ENCODE measurements at regions not wholly inside any gene's neighbourhood (a gene's known extent, or its start where the extent isn't known, plus 50 kb on each side); places are given as distances from the start of the nearest gene placed in this dataset.

DNA sequence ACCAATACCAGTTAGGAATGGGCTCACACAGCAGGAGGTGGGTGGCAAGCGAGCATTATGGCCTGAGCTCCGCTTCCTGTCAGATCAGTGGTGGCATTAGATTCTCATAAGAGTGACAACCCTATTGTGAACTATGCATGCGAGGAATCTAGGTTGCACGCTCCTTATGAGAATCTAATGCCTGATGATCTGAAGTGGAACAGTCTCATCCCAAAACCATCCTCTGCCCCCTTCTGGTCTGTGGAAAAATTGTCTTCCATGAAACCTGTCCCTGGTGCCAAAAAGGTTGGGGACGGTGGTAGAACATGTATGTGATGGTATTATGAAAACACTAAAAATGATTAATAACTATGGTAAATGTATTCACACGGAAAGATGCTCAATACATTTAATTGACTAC lies 99.7 kb upstream of the HIVEP1 start:
- CTCF ChIA-PET (ENCODE audit: low intra/inter-chr PET ratio): interaction anchor here (0.6 kb wide), 1 partner anchor 100 kb away, joined by 4 read pairs; no protein-coding TSS in a partner anchor
- no peak for FAIRE-seq
- BruUV-seq (replicated peaks): no TSS peak
- no peak overlapping the region for H3K4me3 ChIP-seq
- POLR2A ChIA-PET: no interaction called here
- H2AFZ ChIP-seq (ENCODE audit: low read depth, low read length): no peak overlapping the region
- DNase-seq (ENCODE audit: extremely low read depth in 1 of 4, low spot score in 3 of 4): peak in 1 of 4 experiments; percentile 58
- peak; percentile 50 for ATAC-seq
- peaks cover 0 to 5% of the 10 kb centered on the region in 2 experiments; a peak in 2 of 5 replicates for H3K4me1 ChIP-seq (replicated peaks in 1 of 2; ENCODE audit: control insufficient read depth in 2 of 2, insufficient read depth in 2 of 2, low read length in 2 of 2)
- no peak overlapping the region for H3K4me2 ChIP-seq (ENCODE audit: insufficient read depth, low read length)
- H3K9me1 ChIP-seq (ENCODE audit: control insufficient read depth, insufficient read depth, low read length): no peaks in the 10 kb centered on the region
- in situ Hi-C loops (cut with MboI): no loop called here
- intact Hi-C loops (cut with micrococcal nuclease): loop anchor here (5.0 kb wide), 1 partner anchor 145 kb away; no protein-coding TSS in a partner anchor
- H3K9me3 ChIP-seq (replicated peaks; ENCODE audit: control insufficient read depth, insufficient read depth, low read depth, low read length): peaks cover 15% of the 10 kb centered on the region; the same call in 1 of the 2 replicates
- no peaks in the 10 kb centered on the region for H3K36me3 ChIP-seq (ENCODE audit: control insufficient read depth, insufficient read depth, low read length)
- H3K79me2 ChIP-seq (ENCODE audit: control insufficient read depth, insufficient read depth, low read length): no peaks in the 10 kb centered on the region
- no peak overlapping the region for H3K9ac ChIP-seq (ENCODE audit: insufficient read depth in 1 of 2, low read depth in 2 of 2, low read length in 2 of 2)
- no peak overlapping the region for H3K27ac ChIP-seq (ENCODE audit: extremely low read depth, low read depth, low read length)
- H4K20me1 ChIP-seq (replicated peaks; ENCODE audit: control insufficient read depth, insufficient read depth, low read length): no peaks in the 10 kb centered on the region
- 70% methylated on average over 6 of the region's 6 CpGs for WGBS (ENCODE audit: insufficient coverage, low coverage, missing lambda C conversion rate)
- no peaks in the 10 kb centered on the region for H3K27me3 ChIP-seq (ENCODE audit: control insufficient read depth in 2 of 2, insufficient read depth in 2 of 2, low read length in 2 of 2)
- TF ChIP-seq NFIC (IDR thresholded peaks at IDR 0.05) (0 out of 2 replicates have a peak, but pooled peaks have one; percentile 30), CBX5 (IDR thresholded peaks at IDR 0.05; ENCODE audit: borderline replicate concordance, low read depth) (0 out of 2 replicates have a peak, but pooled peaks have one; percentile 74), CTCF (IDR thresholded peaks at IDR 0.05 in 2 of 3, conservative IDR thresholded peaks at IDR 0.05 in 1 of 3; ENCODE audit: insufficient read depth in 2 of 3, low read depth in 1 of 3, low read length in 3 of 3) (peak in 2 of 3 experiments; percentile 26 to 30; a peak in 3 of 6 replicates), TBP (optimal IDR thresholded peaks at IDR 0.05; ENCODE audit: low read depth, low read length) (no peak), ZC3H11A (IDR thresholded peaks at IDR 0.05; ENCODE audit: low read depth, low read length) (no peak), ZNF263 (CRISPR knock-in tag; IDR thresholded peaks at IDR 0.05; ENCODE audit: borderline replicate concordance) (no peak), RAD21 (CRISPR knock-in tag; conservative IDR thresholded peaks at IDR 0.05 in 1 of 2, IDR thresholded peaks at IDR 0.05 in 1 of 2) (peak in 1 of 2 experiments; percentile 59; a peak in 2 of 4 replicates), RBBP5 (IDR thresholded peaks at IDR 0.05; ENCODE audit: borderline replicate concordance, insufficient read depth, low read length, poor library complexity, severe bottlenecking) (no peak), CC2D1A (IDR thresholded peaks at IDR 0.05) (peak; percentile 71; the same call in 1 of the 2 replicates), CBX1 (IDR thresholded peaks at IDR 0.05; ENCODE audit: low read depth) (0 out of 2 replicates have a peak, but pooled peaks have one; percentile 26), XRCC3 (IDR thresholded peaks at IDR 0.05) (0 out of 2 replicates have a peak, but pooled peaks have one; percentile 17)
- TF ChIP-seq, protein P1, sequence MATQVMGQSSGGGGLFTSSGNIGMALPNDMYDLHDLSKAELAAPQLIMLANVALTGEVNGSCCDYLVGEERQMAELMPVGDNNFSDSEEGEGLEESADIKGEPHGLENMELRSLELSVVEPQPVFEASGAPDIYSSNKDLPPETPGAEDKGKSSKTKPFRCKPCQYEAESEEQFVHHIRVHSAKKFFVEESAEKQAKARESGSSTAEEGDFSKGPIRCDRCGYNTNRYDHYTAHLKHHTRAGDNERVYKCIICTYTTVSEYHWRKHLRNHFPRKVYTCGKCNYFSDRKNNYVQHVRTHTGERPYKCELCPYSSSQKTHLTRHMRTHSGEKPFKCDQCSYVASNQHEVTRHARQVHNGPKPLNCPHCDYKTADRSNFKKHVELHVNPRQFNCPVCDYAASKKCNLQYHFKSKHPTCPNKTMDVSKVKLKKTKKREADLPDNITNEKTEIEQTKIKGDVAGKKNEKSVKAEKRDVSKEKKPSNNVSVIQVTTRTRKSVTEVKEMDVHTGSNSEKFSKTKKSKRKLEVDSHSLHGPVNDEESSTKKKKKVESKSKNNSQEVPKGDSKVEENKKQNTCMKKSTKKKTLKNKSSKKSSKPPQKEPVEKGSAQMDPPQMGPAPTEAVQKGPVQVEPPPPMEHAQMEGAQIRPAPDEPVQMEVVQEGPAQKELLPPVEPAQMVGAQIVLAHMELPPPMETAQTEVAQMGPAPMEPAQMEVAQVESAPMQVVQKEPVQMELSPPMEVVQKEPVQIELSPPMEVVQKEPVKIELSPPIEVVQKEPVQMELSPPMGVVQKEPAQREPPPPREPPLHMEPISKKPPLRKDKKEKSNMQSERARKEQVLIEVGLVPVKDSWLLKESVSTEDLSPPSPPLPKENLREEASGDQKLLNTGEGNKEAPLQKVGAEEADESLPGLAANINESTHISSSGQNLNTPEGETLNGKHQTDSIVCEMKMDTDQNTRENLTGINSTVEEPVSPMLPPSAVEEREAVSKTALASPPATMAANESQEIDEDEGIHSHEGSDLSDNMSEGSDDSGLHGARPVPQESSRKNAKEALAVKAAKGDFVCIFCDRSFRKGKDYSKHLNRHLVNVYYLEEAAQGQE (IDR thresholded peaks at IDR 0.05; ENCODE audit: borderline replicate concordance): peak; percentile 36; the same call in 1 of the 2 replicates
- TF ChIP-seq, protein P1 (CRISPR knock-in tag; IDR thresholded peaks at IDR 0.05; ENCODE audit: low read depth): no peak

Measured in K562 (cell line).